ENCODE measurements at regions not wholly inside any gene's neighbourhood (a gene's known extent, or its start where the extent isn't known, plus 50 kb on each side); places are given as distances from the start of the nearest gene placed in this dataset.

GRCh38 chr9:135268981-135269380, 181.5 kb downstream of the OLFM1 start:
- Histone ChIP-seq H3K27ac (ENCODE audit: low read length) (no peak overlapping the region), H3K9me3 (ENCODE audit: low read length) (no peaks in the 10 kb centered on the region), H3K36me3 (ENCODE audit: insufficient read depth, low read length) (no peaks in the 10 kb centered on the region), H3K4me3 (ENCODE audit: low read length) (no peak overlapping the region), H3F3A (ENCODE audit: insufficient read depth, low read length, poor library complexity, severe bottlenecking) (no peaks in the 10 kb centered on the region), H4K20me1 (ENCODE audit: insufficient read depth) (no peaks in the 10 kb centered on the region), H3K27me3 (ENCODE audit: insufficient read depth, low read depth, low read length) (no peaks in the 10 kb centered on the region), H3K9ac (ENCODE audit: low read length) (no peak overlapping the region), H2AFZ (ENCODE audit: low read depth, low read length) (no peak overlapping the region), H3K79me2 (replicated peaks; ENCODE audit: insufficient read depth, low read length) (no peaks in the 10 kb centered on the region), H3K9me2 (ENCODE audit: insufficient read depth, low read length) (no peaks in the 10 kb centered on the region), H3K4me2 (ENCODE audit: low read length) (no peak overlapping the region)
- TF ChIP-seq EP300 (conservative IDR thresholded peaks at IDR 0.05; ENCODE audit: poor library complexity, severe bottlenecking) (no peak), REST (IDR thresholded peaks at IDR 0.05; ENCODE audit: borderline replicate concordance) (no peak), TAF1 (IDR thresholded peaks at IDR 0.05; ENCODE audit: low read depth) (no peak), CTCF (IDR thresholded peaks at IDR 0.05; ENCODE audit: poor library complexity, severe bottlenecking) (no peak), POLR2AphosphoS5 (IDR thresholded peaks at IDR 0.05) (no peak), MXI1 (conservative IDR thresholded peaks at IDR 0.05; ENCODE audit: poor library complexity, severe bottlenecking) (no peak), SMC3 (conservative IDR thresholded peaks at IDR 0.05; ENCODE audit: poor library complexity) (no peak), EZH2 (IDR thresholded peaks at IDR 0.05; ENCODE audit: borderline replicate concordance, insufficient read depth, low read length, poor library complexity, severe bottlenecking) (no peak), RAD21 (conservative IDR thresholded peaks at IDR 0.05) (no peak)

- TF ChIP-seq MXI1 (conservative IDR thresholded peaks at IDR 0.05; ENCODE audit: poor library complexity, severe bottlenecking) (no peak), EP300 (conservative IDR thresholded peaks at IDR 0.05; ENCODE audit: poor library complexity, severe bottlenecking) (no peak), SMC3 (conservative IDR thresholded peaks at IDR 0.05; ENCODE audit: poor library complexity) (no peak), CTCF (IDR thresholded peaks at IDR 0.05; ENCODE audit: poor library complexity, severe bottlenecking) (peak; percentile 44), RAD21 (conservative IDR thresholded peaks at IDR 0.05) (peak; percentile 27), POLR2AphosphoS5 (IDR thresholded peaks at IDR 0.05) (peak; percentile 45)
- H4K20me1 ChIP-seq (ENCODE audit: insufficient read depth), result no peaks in the 10 kb centered on the region
- no peaks in the 10 kb centered on the region for H3K9me2 ChIP-seq (ENCODE audit: insufficient read depth, low read length)
- no peaks in the 10 kb centered on the region for H3K79me2 ChIP-seq (replicated peaks; ENCODE audit: insufficient read depth, low read length)
- H3F3A ChIP-seq (ENCODE audit: insufficient read depth, low read length, poor library complexity, severe bottlenecking), result no peaks in the 10 kb centered on the region
- H3K9me3 ChIP-seq (ENCODE audit: low read length), result no peaks in the 10 kb centered on the region
- H3K9ac ChIP-seq (ENCODE audit: low read length), result peak overlapping the region; percentile 8
- H3K36me3 ChIP-seq (ENCODE audit: insufficient read depth, low read length), result no peaks in the 10 kb centered on the region
- H3K27me3 ChIP-seq (ENCODE audit: insufficient read depth, low read depth, low read length), result no peaks in the 10 kb centered on the region
- peak overlapping the region; percentile 15 for H2AFZ ChIP-seq (ENCODE audit: low read depth, low read length)
- peak overlapping the region; percentile 47 for H3K27ac ChIP-seq (ENCODE audit: low read length)
- no peak overlapping the region for H3K4me2 ChIP-seq (ENCODE audit: low read length)
- no peak overlapping the region for H3K4me3 ChIP-seq (ENCODE audit: low read length)
These were observed 182.7 kb downstream of the OLFM1 start for GRCh38 chr9:135269912-135270830.
